AG04450 (cell line): ENCODE measurements at regions not wholly inside any gene's neighbourhood (a gene's known extent, or its start where the extent isn't known, plus 50 kb on each side); places are given as distances from the start of the nearest gene placed in this dataset.
A peak's percentile ranks its signal among the peaks of the same experiment; 100 is the strongest.

Experiments
- CTCF ChIA-PET: fragments of 300-600, 350-600 bp; formaldehyde crosslinking; extraction: SDS; loops from one replicate; lab custom pipeline; 2022; ENCODE audit warnings: antibody characterized with exemption, inconsistent platforms; lab: Charles Lee
- POLR2A ChIA-PET: fragments of 350-600 bp; formaldehyde crosslinking; extraction: SDS; loops from one replicate; lab custom pipeline; 2021; ENCODE audit warnings: antibody characterized with exemption, inconsistent platforms; lab: Yijun Ruan, JAX
- DNase-seq: peaks from one replicate; pipeline ENCODE4 v3.0.0-alpha.2; 2011; ENCODE audit warnings: low read depth, low spot score
- H3K27ac ChIP-seq: one replicate; pipeline ENCODE4 v1.5.1; 2012; ENCODE audit warnings: low read depth, low read length, control low read depth
- H3K27me3 ChIP-seq: one replicate; pipeline ENCODE4 v1.6.0; 2012; ENCODE audit warnings: low read length; ENCODE audit not compliant: control insufficient read depth, insufficient read depth
- H3K4me3 ChIP-seq: 2 replicates; pipeline ENCODE4 v1.5.1; 2011; ENCODE audit warnings: mild to moderate bottlenecking, low read depth, low read length, control low read depth
- H3K9me3 ChIP-seq: 2 replicates; pipeline ENCODE4 v1.5.1; 2012; ENCODE audit warnings: low read length; ENCODE audit not compliant: control insufficient read depth, insufficient read depth
- TF ChIP-seq, protein P1 (sequence below): IDR thresholded peaks from 2 replicates; pipeline ENCODE4 v1.5.1; 2011; ENCODE audit warnings: low read depth, low read length, control low read depth, inconsistent platforms

DNA sequence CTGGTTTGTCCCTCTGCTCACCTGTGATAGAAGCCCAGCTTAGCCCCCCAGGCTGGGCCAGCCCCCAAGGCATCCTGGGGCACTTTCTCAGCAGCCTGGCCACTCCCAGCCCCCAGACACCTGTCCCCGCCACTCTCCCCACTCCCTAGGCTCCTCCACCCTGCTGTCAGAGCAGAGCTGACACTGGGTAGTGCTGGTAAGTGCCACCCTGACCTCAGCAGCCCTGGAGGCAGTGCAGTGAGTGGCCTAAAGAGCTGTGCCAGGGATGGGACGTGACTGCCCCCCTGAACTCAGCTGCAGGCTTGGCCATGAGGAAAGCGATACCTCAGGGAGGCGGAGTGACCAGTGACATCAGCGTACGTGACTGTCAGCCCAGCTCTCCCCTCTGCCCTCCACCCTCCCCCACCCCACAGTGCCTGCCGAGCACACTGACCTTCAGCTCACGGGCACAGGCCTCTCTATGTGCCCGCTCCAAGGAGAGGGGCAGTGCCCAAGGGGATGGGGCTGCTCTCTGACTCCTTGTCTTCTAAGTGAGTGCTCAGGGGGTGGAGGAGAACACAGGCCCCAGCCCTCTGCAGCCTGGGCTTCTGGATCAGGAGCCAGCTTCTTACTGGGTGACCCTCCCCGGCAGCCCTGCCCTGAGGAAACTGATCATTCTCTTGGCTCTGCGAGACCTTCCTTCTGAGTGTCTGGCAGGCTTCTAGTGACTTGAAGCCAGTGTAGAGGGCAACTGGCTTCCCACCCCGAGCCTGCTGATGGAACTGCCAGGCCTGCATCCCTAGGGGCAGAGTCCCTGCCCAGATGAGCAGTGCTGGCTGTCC is 172.7 kb downstream of the MRPL14 start:
- Histone ChIP-seq H3K9me3 (peaks cover 2% of the 10 kb centered on the region; the same call in 1 of the 2 replicates), H3K27ac (no peak overlapping the region), H3K4me3 (no peak overlapping the region), H3K27me3 (no peaks in the 10 kb centered on the region)
- no peak for DNase-seq
- POLR2A ChIA-PET, result no interaction called here
- TF ChIP-seq, protein P1, sequence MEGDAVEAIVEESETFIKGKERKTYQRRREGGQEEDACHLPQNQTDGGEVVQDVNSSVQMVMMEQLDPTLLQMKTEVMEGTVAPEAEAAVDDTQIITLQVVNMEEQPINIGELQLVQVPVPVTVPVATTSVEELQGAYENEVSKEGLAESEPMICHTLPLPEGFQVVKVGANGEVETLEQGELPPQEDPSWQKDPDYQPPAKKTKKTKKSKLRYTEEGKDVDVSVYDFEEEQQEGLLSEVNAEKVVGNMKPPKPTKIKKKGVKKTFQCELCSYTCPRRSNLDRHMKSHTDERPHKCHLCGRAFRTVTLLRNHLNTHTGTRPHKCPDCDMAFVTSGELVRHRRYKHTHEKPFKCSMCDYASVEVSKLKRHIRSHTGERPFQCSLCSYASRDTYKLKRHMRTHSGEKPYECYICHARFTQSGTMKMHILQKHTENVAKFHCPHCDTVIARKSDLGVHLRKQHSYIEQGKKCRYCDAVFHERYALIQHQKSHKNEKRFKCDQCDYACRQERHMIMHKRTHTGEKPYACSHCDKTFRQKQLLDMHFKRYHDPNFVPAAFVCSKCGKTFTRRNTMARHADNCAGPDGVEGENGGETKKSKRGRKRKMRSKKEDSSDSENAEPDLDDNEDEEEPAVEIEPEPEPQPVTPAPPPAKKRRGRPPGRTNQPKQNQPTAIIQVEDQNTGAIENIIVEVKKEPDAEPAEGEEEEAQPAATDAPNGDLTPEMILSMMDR, result no peak
- CTCF ChIA-PET, result interaction anchor here (0.7 to 1.6 kb wide), 6 partner anchors 17 to 288 kb away, joined by 3 to 5 read pairs (median 4); no protein-coding TSS in a partner anchor

DNA sequence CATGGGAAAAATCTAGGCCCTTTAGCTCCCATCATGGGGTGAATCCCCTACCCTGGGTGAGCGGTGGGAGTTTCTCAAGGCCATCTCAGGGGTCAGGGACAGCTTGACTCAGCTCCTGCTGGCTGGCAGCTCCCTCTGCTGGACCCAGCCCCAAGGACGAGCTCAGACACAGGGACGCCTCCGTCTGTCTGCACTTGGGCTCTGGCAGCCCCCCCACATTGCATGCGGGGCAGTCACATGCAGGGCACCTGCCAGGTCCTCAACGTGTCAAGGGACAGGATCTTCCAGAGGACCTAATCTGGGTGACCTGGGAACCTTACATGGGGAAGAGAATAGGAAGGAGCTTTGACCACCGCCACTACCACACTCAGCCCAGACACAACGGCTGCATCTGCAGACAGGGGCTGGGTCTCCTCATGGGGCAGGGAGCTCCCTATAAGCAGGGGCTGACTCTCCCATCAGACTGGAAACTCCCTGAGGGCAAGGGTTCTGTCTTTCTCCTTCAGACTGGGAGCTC is 173.4 kb downstream of the MRPL14 start:
- TF ChIP-seq, protein P1, result peak; percentile 38; the same call in 1 of the 2 replicates
- H3K9me3 ChIP-seq, result peaks cover 2% of the 10 kb centered on the region; the same call in 1 of the 2 replicates
- H3K4me3 ChIP-seq, result no peak overlapping the region
- no peaks in the 10 kb centered on the region for H3K27me3 ChIP-seq
- DNase-seq, result no peak
- POLR2A ChIA-PET, result interaction anchor here (0.6 kb wide), 1 partner anchor 311 kb away, joined by 6 read pairs; no protein-coding TSS in a partner anchor
- CTCF ChIA-PET, result interaction anchor here (0.7 to 1.3 kb wide), 6 partner anchors 18 to 287 kb away, joined by 3 to 5 read pairs (median 4); no protein-coding TSS in a partner anchor
- H3K27ac ChIP-seq, result no peak overlapping the region

DNA sequence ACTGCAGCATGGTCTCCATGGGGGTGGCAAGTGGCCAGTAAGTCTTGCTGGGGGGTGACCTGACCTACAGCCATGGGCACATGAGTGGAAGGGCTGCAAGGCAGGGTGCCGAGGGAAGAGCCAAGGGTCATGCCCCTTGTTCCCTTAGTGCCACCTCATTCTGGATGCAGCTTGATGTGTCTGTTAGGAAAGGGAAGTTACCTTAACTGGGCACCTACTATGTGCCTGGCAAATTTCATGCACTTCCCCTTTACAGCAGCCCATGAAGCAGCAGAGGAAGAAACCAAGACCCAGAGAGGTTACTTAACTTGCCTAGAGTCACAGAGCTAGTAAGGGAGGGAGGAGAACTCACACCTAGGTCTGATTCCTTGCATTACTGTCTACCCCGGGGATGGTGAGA is 174.0 kb downstream of the MRPL14 start:
- H3K27ac ChIP-seq, result no peak overlapping the region
- H3K4me3 ChIP-seq, result no peak overlapping the region
- DNase-seq, result no peak
- ChIA-PET CTCF (interaction anchor here (1.0 to 1.3 kb wide), 3 partner anchors 18 to 180 kb away, joined by 3 to 5 read pairs (median 5); no protein-coding TSS in a partner anchor), POLR2A (interaction anchor here (0.6 kb wide), 1 partner anchor 311 kb away, joined by 6 read pairs; no protein-coding TSS in a partner anchor)
- TF ChIP-seq, protein P1, result no peak
- H3K27me3 ChIP-seq, result no peaks in the 10 kb centered on the region
- no peaks in the 10 kb centered on the region; the same call in 1 of the 2 replicates for H3K9me3 ChIP-seq

DNA sequence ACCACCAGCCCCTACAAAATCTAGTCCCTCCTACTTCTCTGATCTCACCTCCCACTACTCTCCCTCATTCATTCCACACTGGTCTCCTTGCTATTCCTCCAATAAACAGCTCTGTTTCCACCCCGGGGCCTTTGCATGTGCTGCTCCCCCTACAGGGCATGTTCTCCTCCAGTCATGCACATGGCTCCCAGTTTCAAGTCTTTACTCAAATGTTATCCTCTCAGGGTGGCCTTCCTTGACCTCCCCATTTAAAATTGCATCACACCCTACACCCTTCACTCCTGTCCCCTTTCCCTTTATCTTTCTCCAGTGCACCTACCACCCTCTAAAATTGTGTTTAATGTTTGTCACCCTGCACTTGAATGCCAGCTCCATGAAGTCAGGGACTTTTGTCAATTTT is 174.5 kb downstream of the MRPL14 start:
- Histone ChIP-seq H3K27me3 (no peaks in the 10 kb centered on the region), H3K4me3 (no peak overlapping the region), H3K27ac (no peak overlapping the region), H3K9me3 (no peaks in the 10 kb centered on the region; the same call in 1 of the 2 replicates)
- TF ChIP-seq, protein P1, result no peak; the same call in 1 of the 2 replicates
- no peak for DNase-seq
- ChIA-PET POLR2A (no interaction called here), CTCF (interaction anchor here (1.0 to 2.4 kb wide), 3 partner anchors 122 to 183 kb away, joined by 3 to 10 read pairs (median 3); partner anchors contain the start of gene VEGFA)
